HEK293T (cell line): ENCODE measurements at regions not wholly inside any gene's neighbourhood (a gene's known extent, or its start where the extent isn't known, plus 50 kb on each side); places are given as distances from the start of the nearest gene placed in this dataset.
"Not testable (repeated sequence)": the region's sequence is repeated elsewhere in the genome, so short reads cannot be mapped to it uniquely, and the experiment has no call there.

Source experiments
- CTCF ChIA-PET: fragments of 350-600 bp; formaldehyde crosslinking; extraction: SDS; loops from one replicate; lab custom pipeline; 2021; ENCODE audit warnings: antibody characterized with exemption, inconsistent platforms; lab: Yijun Ruan, JAX
- POLR2A ChIA-PET: fragments of 350-600 bp; formaldehyde crosslinking; extraction: SDS; loops from one replicate; lab custom pipeline; 2020; ENCODE audit warnings: antibody characterized with exemption, inconsistent platforms; lab: Yijun Ruan, JAX
- DNase-seq: peaks from one replicate; pipeline ENCODE4 v3.0.0; 2012; ENCODE audit warnings: mixed read lengths; ENCODE audit errors: extremely low spot score
- ARNT ChIP-seq: fragments of 450-650 bp; IDR thresholded peaks from 2 replicates; pipeline ENCODE4 v1.6.1; 2017; ENCODE audit warnings: mild to moderate bottlenecking
- BHLHE40 ChIP-seq: fragments of 450-650 bp; IDR thresholded peaks from 2 replicates; pipeline ENCODE4 v1.6.1; 2016; ENCODE audit warnings: mild to moderate bottlenecking, moderate library complexity, borderline replicate concordance
- CTBP1 ChIP-seq: fragments of 450-650 bp; IDR thresholded peaks from 2 replicates; pipeline ENCODE4 v1.6.1; 2016; ENCODE audit warnings: borderline replicate concordance
- ELF4 ChIP-seq: fragments of 450-650 bp; IDR thresholded peaks from 2 replicates; pipeline ENCODE4 v1.6.1; 2017; ENCODE audit warnings: antibody characterized with exemption
- FOXA1 ChIP-seq: fragments of 450-650 bp; IDR thresholded peaks from 2 replicates; pipeline ENCODE4 v1.6.1; 2016; ENCODE audit warnings: mild to moderate bottlenecking
- FOXK2 ChIP-seq: fragments of 450-650 bp; IDR thresholded peaks from 2 replicates; pipeline ENCODE4 v1.6.1; 2016; ENCODE audit warnings: mild to moderate bottlenecking
- FOXM1 ChIP-seq: fragments of 450-650 bp; IDR thresholded peaks from 2 replicates; pipeline ENCODE4 v1.6.1; 2017; ENCODE audit warnings: mild to moderate bottlenecking, borderline replicate concordance
- HDGF ChIP-seq: fragments of 450-650 bp; IDR thresholded peaks from 2 replicates; pipeline ENCODE4 v1.6.1; 2017; ENCODE audit warnings: antibody characterized with exemption, borderline replicate concordance
- L3MBTL2 ChIP-seq: fragments of 450-650 bp; conservative IDR thresholded peaks from 2 replicates; pipeline ENCODE4 v1.6.1; 2016; ENCODE audit warnings: mild to moderate bottlenecking
- LEF1 ChIP-seq: fragments of 450-650 bp; IDR thresholded peaks from 2 replicates; pipeline ENCODE4 v1.6.1; 2017; ENCODE audit warnings: mild to moderate bottlenecking, borderline replicate concordance
- NFRKB ChIP-seq: fragments of 450-650 bp; IDR thresholded peaks from 2 replicates; pipeline ENCODE4 v1.6.1; 2016; ENCODE audit warnings: mild to moderate bottlenecking, moderate library complexity
- PKNOX1 ChIP-seq: fragments of 450-650 bp; IDR thresholded peaks from 2 replicates; pipeline ENCODE4 v1.6.1; 2016
- SP1 ChIP-seq: fragments of 450-650 bp; IDR thresholded peaks from 2 replicates; pipeline ENCODE4 v1.6.1; 2017
- SUZ12 ChIP-seq: fragments of 450-650 bp; IDR thresholded peaks from 2 replicates; pipeline ENCODE4 v1.6.1; 2016; ENCODE audit warnings: mild to moderate bottlenecking
- TARDBP ChIP-seq: fragments of 450-650 bp; IDR thresholded peaks from 2 replicates; pipeline ENCODE4 v1.6.1; 2016
- ZNF384 ChIP-seq: fragments of 450-650 bp; IDR thresholded peaks from 2 replicates; pipeline ENCODE4 v1.6.1; 2016

- no peak for DNase-seq
- ChIA-PET CTCF (no interaction called here), POLR2A (no interaction called here)
- TF ChIP-seq LEF1 (no peak), ARNT (no peak), PKNOX1 (no peak), HDGF (no peak), NFRKB (no peak), CTBP1 (no peak), ELF4 (no peak), BHLHE40 (no peak), TARDBP (no peak), FOXK2 (no peak), L3MBTL2 (no peak), FOXM1 (no peak)
Measured at GRCh38 chr1:159641221-159641620, 53.6 kb downstream of the APCS start.

GRCh38 chr1:159646687-159647086 is 59.1 kb downstream of the APCS start:
- ChIA-PET POLR2A (no interaction called here), CTCF (no interaction called here)
- DNase-seq, result no peak
- TF ChIP-seq HDGF (no peak), ELF4 (no peak), FOXK2 (no peak), PKNOX1 (no peak), NFRKB (no peak), ZNF384 (no peak), SUZ12 (no peak), BHLHE40 (no peak), CTBP1 (no peak), TARDBP (no peak), LEF1 (no peak)

GRCh38 chr1:159647616-159648015 is 60.0 kb downstream of the APCS start:
- DNase-seq, result no peak
- POLR2A ChIA-PET, result no interaction called here
- CTCF ChIA-PET, result no interaction called here
- TF ChIP-seq ZNF384 (no peak), FOXM1 (no peak), L3MBTL2 (no peak)

- TF ChIP-seq HDGF (no peak), NFRKB (no peak), ELF4 (no peak), FOXA1 (no peak), TARDBP (no peak)
- POLR2A ChIA-PET, result no interaction called here
- CTCF ChIA-PET, result no interaction called here
- no peak for DNase-seq
Measured at GRCh38 chr1:159652506-159652905, 61.9 kb downstream of the CRP start.

- ChIA-PET CTCF (no interaction called here), POLR2A (no interaction called here)
- DNase-seq, result no peak
Measured at GRCh38 chr1:159653201-159653600, 61.2 kb downstream of the CRP start.

GRCh38 chr1:159657477-159657876 is 56.9 kb downstream of the CRP start:
- peak; percentile 57; the same call in 1 of the 2 replicates for TF ChIP-seq ZNF384
- DNase-seq, POLR2A ChIA-PET, CTCF ChIA-PET: not testable (repeated sequence)

More at GRCh38 chr1:159653201-159653600, 61.2 kb downstream of the CRP start:
- TF ChIP-seq ARNT, result no peak
- no peak for TF ChIP-seq HDGF
- no peak for TF ChIP-seq SP1
- no peak for TF ChIP-seq BHLHE40
- TF ChIP-seq CTBP1, result no peak
- no peak for TF ChIP-seq ELF4
- no peak for TF ChIP-seq NFRKB
- TF ChIP-seq FOXM1, result no peak
- TF ChIP-seq LEF1, result no peak
- no peak for TF ChIP-seq PKNOX1
- no peak for TF ChIP-seq ZNF384
- TF ChIP-seq L3MBTL2, result no peak
- no peak for TF ChIP-seq FOXK2
- TF ChIP-seq SUZ12, result no peak
- TF ChIP-seq TARDBP, result no peak
- no peak for TF ChIP-seq FOXA1
